ENCODE measurements at regions not wholly inside any gene's neighbourhood (a gene's known extent, or its start where the extent isn't known, plus 50 kb on each side); places are given as distances from the start of the nearest gene placed in this dataset.
"Not testable (repeated sequence)": the region's sequence is repeated elsewhere in the genome, so short reads cannot be mapped to it uniquely, and the experiment has no call there.

DNA sequence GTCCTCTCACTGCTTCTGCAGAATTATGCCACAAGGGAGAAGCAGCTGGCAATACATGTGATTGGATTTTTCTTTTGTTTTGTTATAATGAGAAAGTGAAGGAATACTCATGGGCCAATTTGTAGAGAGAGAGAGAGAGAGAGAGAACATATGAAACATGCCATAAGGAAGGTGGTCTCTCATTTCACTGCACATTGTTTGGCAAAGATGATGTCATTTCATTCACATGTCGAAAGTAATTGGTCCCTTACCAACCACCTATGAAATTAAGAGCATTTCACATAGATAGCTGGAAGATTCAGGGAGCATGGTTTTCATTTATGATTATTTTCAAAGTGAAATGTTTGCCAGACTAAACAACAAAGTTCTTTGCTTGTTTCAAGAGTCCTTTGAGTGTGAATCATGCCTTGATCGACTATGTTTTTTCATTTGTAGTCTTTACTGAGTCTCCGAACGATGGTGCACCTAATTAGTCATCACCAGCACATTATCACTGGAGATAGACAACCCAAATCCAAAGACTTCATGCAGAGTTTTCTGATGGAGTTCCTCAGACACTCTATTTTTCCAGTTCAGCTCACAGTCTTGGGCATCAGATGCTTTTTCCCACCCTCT lies 130.1 kb upstream of the ZEB1 start:
- no peak for DNase-seq

DNA sequence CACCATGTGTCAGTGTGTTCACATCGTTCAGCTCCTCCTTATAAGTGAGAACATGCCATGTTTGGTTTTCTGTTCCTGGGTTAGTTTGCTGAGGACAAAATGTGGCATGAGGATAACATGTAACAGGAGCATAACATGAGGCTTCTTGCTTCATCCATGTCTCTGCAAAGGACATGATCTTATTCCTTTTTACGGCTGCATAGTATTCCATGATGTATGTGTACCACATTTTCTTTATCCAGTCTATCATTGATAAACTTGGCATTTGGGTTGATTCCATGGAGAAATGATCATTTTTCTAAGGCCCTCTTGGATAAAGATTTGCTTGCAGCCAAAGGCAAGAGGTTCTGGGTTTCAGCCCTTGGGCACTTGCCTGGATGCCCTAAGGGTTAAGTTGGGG lies 128.5 kb upstream of the ZEB1 start:
- DNase-seq, result no peak

DNA sequence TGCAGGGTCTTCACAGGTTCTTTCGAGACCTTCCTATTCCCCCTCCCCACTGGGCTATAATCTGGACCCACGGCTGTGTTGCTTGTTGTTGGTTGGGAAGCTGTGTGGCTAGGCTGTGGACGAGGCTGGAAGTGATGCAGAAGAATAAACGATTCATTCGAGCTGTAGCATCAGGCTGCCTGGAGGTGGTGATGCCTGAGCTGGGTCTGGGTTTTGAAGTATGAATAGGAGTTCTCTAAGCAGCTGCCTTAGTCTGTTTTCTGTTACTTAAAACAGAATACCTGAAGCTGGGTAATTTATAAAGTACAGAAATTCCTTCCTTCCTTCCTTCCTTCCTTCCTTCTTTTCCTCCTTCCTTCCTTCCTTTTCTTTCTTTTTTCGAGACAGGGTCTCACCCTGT lies 126.5 kb upstream of the ZEB1 start:
- no peak for DNase-seq

DNA sequence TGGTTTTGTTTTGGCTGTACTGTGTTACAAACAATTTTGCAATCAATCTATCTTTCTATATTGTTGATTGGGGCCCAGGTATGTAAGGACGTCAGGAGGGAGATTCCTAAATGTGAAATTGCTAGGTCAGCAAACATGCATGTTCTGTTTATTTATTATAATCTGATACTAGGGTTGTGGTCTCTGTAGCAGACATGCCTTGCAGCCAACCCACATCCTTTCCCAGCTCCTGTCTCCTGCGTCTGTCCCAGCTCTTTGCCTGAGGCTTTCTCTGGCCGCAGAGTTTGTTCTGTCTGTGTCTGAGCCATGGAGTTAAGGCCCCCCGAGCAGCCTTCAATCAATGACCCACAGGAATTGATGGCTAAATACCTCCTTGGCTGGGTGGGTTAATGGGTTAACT lies 124.0 kb upstream of the ZEB1 start:
- no peak for DNase-seq

DNA sequence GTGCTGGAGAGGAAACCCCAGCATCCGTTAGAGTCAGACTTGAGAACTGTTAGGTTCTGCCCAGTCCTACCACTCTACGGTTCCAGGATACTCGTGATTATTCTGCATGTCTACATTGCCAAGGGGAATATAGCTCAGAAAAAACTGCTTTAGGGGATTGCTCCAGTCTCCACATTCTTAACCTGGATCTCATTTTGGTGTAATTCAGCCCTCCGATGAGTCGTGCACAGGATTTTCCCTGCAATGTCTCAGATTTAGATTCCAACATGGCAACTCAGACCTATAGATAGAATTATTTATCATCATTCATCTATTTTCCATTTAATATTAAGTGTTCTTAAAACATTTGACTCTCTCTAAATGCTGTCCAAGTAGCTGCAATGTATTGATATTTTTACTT lies 121.1 kb upstream of the ZEB1 start:
- no peak for DNase-seq

DNA sequence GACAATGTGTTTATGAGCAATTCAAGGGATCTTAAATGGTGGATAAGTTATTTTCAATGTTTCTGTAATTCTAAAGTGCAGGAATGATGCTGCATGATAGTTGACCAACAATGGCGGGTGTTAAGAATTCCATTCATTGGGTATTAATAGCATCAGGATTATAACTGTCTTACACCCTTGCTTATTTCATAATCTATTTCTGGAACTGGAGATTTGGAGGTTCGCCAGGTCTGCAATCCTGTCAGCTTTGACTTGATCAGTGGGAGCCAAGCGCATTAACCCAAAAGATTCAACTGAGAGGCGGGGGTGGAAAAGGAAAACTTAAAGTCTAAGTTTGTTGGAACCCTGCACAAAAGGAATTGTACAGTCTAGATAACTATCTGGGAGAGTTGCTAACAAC lies 114.9 kb upstream of the ZEB1 start:
- no peak for DNase-seq

DNA sequence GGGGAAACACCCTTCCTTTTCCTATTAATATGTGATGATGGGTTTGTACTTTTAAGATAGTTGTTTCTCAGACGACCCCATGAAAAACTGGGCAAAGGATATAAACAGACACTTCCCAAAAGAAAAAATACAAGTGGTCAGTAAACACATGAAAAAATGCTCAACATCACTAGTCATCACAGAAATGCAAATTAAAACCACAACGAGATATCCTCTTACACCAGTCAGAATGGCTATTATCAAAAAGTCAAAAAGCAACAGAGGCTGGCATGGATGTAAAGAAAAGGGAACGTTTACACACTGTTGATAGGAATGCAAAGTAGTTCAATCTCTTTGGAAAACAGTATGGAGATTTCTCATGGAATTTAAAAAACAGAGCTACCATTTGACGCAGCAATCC lies 111.4 kb upstream of the ZEB1 start:
- DNase-seq, result no peak

DNA sequence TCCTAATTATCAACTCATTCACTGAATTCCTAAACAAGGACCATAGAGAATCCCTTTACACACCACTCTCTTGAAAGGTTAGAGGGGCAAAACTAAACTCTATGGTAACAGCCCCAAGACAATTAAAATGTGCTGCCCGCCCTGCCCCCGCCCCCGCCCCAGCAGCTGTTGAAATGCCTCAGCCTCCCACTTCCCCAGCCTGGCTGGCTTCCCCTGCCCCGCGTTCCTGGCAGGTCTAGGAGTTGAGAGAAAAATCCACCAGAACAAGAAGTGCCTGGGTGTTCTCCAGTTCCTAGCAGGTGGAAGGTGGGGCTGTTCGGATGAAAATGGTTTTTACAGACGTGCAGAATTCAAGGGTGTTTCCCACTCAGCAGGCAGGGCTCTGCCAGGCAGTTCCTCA lies 109.5 kb upstream of the ZEB1 start:
- DNase-seq, result no peak

DNA sequence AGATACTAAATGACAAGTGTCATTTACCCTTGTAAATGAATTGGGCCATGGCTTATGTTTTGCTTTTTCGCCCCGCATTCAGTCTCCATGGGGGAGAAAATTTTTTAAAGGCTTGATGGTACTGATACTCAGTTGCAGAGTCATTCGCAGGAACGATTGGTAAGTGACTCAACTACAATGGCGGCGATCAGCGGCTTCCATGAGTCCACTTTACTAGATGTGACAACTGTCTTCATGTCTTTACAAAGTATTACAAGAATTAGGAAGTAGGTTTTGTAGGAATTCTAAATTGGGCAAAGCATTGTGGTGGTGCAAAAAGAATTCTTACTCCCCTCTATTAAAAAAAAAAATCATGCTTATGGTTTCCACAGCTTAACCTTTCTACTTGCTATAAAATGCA lies 108.8 kb upstream of the ZEB1 start:
- DNase-seq, result no peak

DNA sequence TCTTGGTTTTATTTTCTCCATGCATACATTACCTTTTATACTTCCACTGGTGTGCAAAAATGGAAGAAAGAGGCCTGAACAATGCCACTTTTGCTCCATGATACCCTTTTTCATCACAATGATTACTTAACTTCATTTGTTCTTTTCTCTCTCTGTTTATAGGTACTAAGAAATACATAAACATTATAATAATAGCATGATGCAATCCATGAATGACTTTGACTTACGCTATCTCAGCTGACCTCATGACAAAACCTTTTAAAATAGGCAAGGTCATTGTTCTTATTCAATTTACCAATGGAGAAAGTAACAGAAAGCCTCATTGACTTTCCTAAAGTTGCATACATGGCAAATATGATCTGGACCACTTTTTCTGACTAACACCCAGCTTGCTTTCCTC lies 105.1 kb upstream of the ZEB1 start:
- DNase-seq, result no peak

DNA sequence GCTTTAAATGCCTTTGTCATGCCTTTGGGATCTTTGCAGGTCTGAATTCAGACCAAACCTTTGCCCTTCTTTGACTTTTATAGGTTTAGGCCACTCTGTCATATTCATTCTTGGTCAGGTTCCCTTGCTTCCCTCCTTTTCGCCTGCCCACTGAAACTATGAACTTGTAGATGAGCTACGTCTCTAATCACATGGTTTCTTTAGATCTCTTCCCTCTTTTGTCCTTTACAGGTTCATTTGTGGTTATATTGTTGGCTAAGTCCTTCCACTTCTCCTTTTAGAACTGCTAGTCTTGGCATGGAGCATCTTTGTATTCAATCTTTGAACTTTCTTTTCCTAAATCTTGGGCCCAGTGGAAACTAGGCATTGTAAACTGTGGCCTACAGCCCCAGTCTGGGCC lies 104.0 kb upstream of the ZEB1 start:
- no peak for DNase-seq

DNA sequence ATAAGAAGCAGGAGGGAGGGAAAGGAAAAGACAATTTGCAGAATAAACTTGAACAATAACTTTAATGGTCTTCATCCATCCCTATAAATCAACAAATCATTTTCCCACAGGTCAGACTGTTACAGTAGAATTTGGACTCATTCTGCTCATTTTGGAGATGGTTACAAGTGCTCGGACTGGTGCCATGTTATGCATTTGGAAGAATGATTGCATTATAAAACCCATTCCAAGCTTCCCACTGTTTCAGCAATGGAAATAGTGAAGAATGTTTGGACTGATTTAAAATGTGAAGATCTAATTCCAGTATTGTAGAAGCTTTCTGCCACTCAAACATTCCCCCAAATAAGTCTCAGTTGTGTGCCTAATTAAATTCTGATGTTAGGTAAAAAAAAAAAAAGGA lies 99.7 kb upstream of the ZEB1 start:
- DNase-seq, result no peak

DNA sequence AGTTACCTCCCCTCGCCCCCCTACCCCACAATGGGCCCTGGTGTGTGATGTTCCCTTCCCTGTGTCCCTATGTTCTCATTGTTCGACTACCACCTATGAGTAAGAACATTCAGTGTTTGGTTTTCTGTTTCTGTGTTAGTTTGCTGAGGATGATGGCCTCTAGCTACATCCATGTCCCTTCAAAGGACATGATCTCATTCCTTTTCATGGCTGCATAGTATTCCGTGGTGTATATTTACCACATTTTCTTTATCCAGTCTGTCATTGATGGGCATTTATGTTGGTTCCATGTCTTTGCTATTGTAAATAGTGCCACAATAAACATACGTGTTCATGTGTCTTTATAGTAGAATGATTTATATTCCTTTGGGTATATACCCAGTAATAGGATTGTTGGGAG lies 90.2 kb upstream of the ZEB1 start:
- DNase-seq, result not testable (repeated sequence)

DNA sequence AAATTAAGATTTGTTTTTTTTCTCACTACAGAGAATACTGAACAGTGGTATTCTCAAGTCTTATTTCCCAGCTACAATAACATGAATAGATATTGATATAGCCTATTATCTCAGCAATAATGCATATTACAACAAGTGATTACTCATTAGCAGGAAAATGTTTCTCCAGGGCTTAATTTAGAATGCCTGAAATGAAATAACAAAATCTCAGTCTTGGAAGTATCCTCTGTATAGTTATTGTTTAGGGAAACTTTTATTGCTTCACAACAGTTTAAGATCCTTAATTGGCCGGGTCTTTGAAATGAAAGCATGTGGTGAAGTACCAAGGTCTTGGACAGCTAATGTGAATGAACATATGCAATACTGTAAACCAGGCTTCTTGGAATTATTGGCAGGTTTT lies 79.1 kb upstream of the ZEB1 start:
- no peak for DNase-seq

DNA sequence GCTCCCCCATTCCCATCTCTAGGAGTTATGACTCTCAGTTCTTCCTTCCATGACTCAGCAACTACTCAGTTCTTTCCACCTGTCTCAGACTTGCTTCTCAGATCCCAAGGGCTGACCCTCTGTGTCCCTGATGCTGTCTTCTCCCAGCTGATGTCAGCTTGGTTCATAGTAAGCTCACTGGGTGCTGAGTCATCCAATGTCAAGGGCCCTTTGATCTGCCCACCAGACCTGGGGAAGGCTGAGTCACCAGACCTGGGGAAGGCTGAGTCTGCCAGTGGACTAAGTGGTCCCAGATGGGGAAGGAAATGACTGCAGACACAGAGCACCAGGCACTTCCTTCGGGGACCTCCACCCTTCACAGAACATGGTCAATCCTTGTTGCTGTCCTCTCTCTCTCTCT lies 76.1 kb upstream of the ZEB1 start:
- peak in 1 of 4 experiments; percentile 1 for DNase-seq

DNA sequence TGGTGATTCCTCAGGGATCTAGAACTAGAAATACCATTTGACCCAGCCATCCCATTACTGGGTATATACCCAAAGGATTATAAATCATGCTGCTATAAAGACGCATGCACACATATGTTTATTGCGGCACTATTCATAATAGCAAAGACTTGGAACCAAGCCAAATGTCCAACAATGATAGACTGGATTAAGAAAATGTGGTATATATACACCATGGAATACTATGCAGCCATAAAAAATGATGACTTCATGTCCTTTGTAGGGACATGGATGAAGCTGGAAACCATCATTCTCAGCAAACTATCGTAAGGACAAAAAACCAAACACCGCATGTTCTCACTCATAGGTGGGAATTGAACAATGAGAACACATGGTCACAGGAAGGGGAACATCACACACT lies 67.9 kb upstream of the ZEB1 start:
- not testable (repeated sequence) for DNase-seq

DNA sequence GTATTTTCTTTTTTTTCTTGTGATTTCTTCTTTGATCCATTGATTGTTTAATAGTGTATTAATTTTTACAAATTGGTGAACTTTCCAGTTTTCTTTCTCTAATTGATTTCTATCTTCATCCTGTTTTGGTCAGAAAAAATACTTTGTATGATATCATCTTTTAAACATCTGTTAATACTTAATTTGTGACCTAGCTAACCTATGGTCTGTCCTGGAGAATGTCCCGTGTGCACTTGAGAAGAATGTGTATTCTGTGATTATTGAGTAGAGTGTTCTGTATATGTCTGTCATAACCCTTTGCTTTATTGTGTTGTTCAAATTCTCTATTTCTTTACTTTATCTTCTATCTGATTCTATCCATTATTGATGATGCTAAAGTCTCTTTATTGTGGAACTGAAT lies 65.8 kb upstream of the ZEB1 start:
- DNase-seq, result no peak

DNA sequence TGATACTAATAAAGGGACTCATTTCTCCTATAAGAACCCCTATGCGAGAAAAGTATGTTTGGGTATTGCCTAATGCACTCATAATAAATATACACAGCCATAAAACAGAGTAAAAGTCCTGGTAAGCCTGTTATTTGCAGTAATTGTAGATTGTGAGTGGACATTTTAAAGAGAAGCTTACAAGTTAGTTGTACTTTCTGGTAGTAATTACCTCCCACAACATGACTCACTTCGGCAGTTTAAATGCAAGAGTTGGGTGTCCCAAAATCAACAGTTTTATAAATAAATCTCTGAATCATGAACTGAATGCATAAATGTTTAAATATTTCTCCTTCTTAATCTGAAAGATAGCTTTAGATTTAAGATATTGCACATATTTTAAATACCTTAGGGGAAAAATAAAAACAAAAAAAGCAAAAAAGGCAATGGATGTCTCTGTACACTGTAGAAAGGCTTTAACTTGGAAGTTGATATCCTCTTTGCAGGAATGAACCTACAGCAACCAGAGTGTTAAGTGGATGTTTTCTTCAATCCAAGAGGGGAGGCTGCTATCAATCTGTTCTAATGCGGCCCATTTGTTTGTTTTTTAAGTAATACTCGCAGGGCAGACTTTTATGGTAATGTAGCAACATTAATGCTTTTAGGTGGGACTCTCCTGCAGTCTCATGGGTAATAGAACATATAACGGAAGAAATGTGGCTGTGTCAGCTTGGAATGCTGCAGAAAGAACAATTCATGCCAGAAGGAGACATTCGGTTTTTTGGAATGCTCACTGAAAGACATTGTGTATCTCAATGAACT lies 57.3 kb upstream of the ZEB1 start:
- no peak for DNase-seq

DNA sequence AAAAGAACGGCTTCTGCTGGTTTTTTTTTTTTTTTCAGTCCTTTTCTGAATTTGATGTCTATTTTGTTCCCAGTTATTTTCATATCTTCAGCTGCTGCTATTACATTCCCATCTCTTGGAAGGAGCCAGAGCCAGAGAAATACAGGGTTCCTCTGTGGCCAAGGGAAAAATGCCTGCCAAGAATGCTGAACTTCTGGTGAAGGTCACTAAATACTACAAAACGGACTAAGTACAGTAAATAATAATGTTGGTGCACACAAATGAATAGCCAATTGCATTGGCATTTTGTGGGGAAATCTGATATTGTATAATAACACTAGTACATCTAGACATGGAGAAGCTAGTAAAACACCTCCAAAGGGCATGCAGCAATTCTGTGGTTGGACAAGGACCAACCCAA lies 56.3 kb upstream of the ZEB1 start:
- no peak for DNase-seq

DNA sequence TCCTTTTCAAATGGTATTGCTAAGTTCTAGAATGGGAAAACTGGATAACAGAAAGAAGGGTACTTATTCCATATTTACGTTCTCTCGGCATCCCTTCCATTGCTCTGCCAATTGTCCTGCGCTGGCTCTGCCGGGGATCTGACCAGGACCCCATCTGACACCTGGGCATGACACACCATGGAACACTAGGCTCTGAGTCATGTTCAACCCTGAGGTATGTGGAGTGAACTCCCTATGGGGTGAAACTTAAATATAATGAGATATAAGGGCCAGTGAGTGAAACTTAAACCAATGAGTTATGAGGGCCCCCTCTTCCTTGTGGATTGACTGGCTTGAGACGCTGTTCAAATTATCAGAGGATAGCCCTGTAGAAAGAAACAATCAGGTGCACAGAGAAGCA lies 55.1 kb upstream of the ZEB1 start:
- no peak for DNase-seq

DNA sequence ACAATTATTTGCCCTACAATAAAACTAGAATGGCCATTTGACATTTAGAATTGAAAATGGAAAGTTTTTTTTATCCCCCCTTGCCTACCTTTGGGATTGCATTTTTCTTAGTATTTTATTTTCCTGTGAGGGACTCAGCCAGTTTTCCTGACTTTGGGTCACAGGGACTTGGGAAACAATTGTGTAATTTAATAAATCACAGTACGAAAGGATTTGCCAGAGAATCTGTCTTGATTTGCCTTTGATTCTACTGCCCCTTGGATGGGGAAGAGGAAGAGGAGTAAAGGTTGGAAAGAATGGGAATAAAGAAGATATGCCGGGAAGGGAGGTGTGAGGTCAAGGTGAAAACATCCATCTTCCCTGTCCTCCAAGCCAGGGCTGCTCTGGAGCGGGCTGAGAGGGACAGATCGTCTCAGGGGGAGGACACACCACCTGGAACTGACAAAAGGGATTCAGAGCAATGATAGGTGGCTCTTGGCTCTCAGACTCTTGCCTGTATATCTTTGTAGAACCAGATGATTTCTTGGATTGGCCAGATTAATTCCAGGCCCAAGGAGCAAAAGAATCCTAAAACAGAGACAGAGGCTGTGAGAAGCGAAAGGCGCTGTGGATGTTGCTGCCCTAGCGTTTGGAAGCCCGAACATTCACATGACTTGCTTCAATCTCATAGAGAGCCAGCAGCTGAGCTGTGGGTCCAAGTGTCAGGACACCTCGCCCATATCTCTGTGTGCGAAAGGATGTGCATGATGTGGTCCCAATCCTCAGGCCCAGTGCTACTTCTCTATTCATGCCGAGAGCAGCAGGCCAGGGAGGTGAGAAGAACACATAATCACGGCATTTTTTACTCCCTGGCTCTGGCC lies 50.3 kb upstream of the ZEB1 start:
- no peak for DNase-seq
